ENCODE measurements at regions not wholly inside any gene's neighbourhood (a gene's known extent, or its start where the extent isn't known, plus 50 kb on each side); places are given as distances from the start of the nearest gene placed in this dataset.
"Not testable (repeated sequence)": the region's sequence is repeated elsewhere in the genome, so short reads cannot be mapped to it uniquely, and the experiment has no call there.

GRCh38 chr17:64742326-64742725 lies 80.2 kb upstream of the SMURF2 start:
- H3K4me3 ChIP-seq (ENCODE audit: low read length) = no peak overlapping the region
- H3K36me3 ChIP-seq (replicated peaks; ENCODE audit: low read depth, low read length) = no peaks in the 10 kb centered on the region
- H3K4me1 ChIP-seq (ENCODE audit: low read length) = peaks cover 2% of the 10 kb centered on the region; the same call in 1 of the 2 replicates
- no peaks in the 10 kb centered on the region for H3K27me3 ChIP-seq (ENCODE audit: low read depth, low read length)
- TF ChIP-seq EZH2phosphoT487 (IDR thresholded peaks at IDR 0.05; ENCODE audit: low read depth) = no peak
- no peak overlapping the region for H3K4me2 ChIP-seq (ENCODE audit: low read length)
- H3K9ac ChIP-seq (ENCODE audit: low read length) = no peak overlapping the region
- H3K79me2 ChIP-seq (ENCODE audit: low read length) = no peaks in the 10 kb centered on the region
- H3K9me3 ChIP-seq (ENCODE audit: insufficient read depth, low read length) = no peaks in the 10 kb centered on the region
- no peak overlapping the region for H3K27ac ChIP-seq (ENCODE audit: low read length)
- no peaks in the 10 kb centered on the region for H4K20me1 ChIP-seq (ENCODE audit: insufficient read depth, low read length)
- no peak overlapping the region for H2AFZ ChIP-seq (ENCODE audit: low read depth, low read length)

- H3K9ac ChIP-seq (ENCODE audit: low read length); H2AFZ ChIP-seq (ENCODE audit: low read depth, low read length); H3K36me3 ChIP-seq (replicated peaks; ENCODE audit: low read depth, low read length); H3K27ac ChIP-seq (ENCODE audit: low read length); H4K20me1 ChIP-seq (ENCODE audit: insufficient read depth, low read length); H3K9me3 ChIP-seq (ENCODE audit: insufficient read depth, low read length); H3K4me1 ChIP-seq (ENCODE audit: low read length); H3K79me2 ChIP-seq (ENCODE audit: low read length); H3K27me3 ChIP-seq (ENCODE audit: low read depth, low read length); H3K4me3 ChIP-seq (ENCODE audit: low read length); H3K4me2 ChIP-seq (ENCODE audit: low read length): not testable (repeated sequence)
Measured at GRCh38 chr17:64741916-64742315, 79.8 kb upstream of the SMURF2 start.

GRCh38 chr17:64741038-64741641 lies 79.0 kb upstream of the SMURF2 start:
- H3K27ac ChIP-seq (ENCODE audit: low read length) = no peak overlapping the region
- no peak overlapping the region for H3K4me3 ChIP-seq (ENCODE audit: low read length)

GRCh38 chr17:64739316-64740058 lies 77.4 kb upstream of the SMURF2 start:
- no peak for TF ChIP-seq EZH2phosphoT487 (IDR thresholded peaks at IDR 0.05; ENCODE audit: low read depth)
- TF ChIP-seq CTCF (IDR thresholded peaks at IDR 0.05; ENCODE audit: low read depth, low read length) = no peak
- no peak overlapping the region for H3K4me2 ChIP-seq (ENCODE audit: low read length)
- no peak overlapping the region for H3K27ac ChIP-seq (ENCODE audit: low read length)
- H3K4me3 ChIP-seq (ENCODE audit: low read length) = no peak overlapping the region
- no peaks in the 10 kb centered on the region for H3K9me3 ChIP-seq (ENCODE audit: insufficient read depth, low read length)
- H4K20me1 ChIP-seq (ENCODE audit: insufficient read depth, low read length) = no peaks in the 10 kb centered on the region
- H3K79me2 ChIP-seq (ENCODE audit: low read length) = no peaks in the 10 kb centered on the region
- H3K4me1 ChIP-seq (ENCODE audit: low read length) = peaks cover 2% of the 10 kb centered on the region; the same call in 1 of the 2 replicates
- no peak overlapping the region for H3K9ac ChIP-seq (ENCODE audit: low read length)
- H3K36me3 ChIP-seq (replicated peaks; ENCODE audit: low read depth, low read length) = no peaks in the 10 kb centered on the region
- no peak overlapping the region for H2AFZ ChIP-seq (ENCODE audit: low read depth, low read length)
- no peaks in the 10 kb centered on the region for H3K27me3 ChIP-seq (ENCODE audit: low read depth, low read length)

More at GRCh38 chr17:64741038-64741641, 79.0 kb upstream of the SMURF2 start:
- no peaks in the 10 kb centered on the region for H3K27me3 ChIP-seq (ENCODE audit: low read depth, low read length)
- H2AFZ ChIP-seq (ENCODE audit: low read depth, low read length) = no peak overlapping the region
- H4K20me1 ChIP-seq (ENCODE audit: insufficient read depth, low read length) = no peaks in the 10 kb centered on the region
- TF ChIP-seq CTCF (IDR thresholded peaks at IDR 0.05; ENCODE audit: low read depth, low read length) = no peak
- no peak for TF ChIP-seq EZH2phosphoT487 (IDR thresholded peaks at IDR 0.05; ENCODE audit: low read depth)
- no peaks in the 10 kb centered on the region for H3K36me3 ChIP-seq (replicated peaks; ENCODE audit: low read depth, low read length)
- no peaks in the 10 kb centered on the region for H3K79me2 ChIP-seq (ENCODE audit: low read length)
- peaks cover 2% of the 10 kb centered on the region; the same call in 1 of the 2 replicates for H3K4me1 ChIP-seq (ENCODE audit: low read length)
- no peak overlapping the region for H3K4me2 ChIP-seq (ENCODE audit: low read length)
- H3K9ac ChIP-seq (ENCODE audit: low read length) = no peak overlapping the region
- no peaks in the 10 kb centered on the region for H3K9me3 ChIP-seq (ENCODE audit: insufficient read depth, low read length)

- Histone ChIP-seq H3K4me2 (ENCODE audit: low read length) (no peak overlapping the region), H3K9me3 (ENCODE audit: insufficient read depth, low read length) (no peaks in the 10 kb centered on the region), H3K27ac (ENCODE audit: low read length) (no peak overlapping the region), H3K27me3 (ENCODE audit: low read depth, low read length) (no peaks in the 10 kb centered on the region), H3K36me3 (replicated peaks; ENCODE audit: low read depth, low read length) (no peaks in the 10 kb centered on the region), H3K9ac (ENCODE audit: low read length) (no peak overlapping the region), H3K79me2 (ENCODE audit: low read length) (no peaks in the 10 kb centered on the region), H3K4me1 (ENCODE audit: low read length) (peaks cover 2% of the 10 kb centered on the region; the same call in 1 of the 2 replicates), H2AFZ (ENCODE audit: low read depth, low read length) (no peak overlapping the region), H4K20me1 (ENCODE audit: insufficient read depth, low read length) (no peaks in the 10 kb centered on the region), H3K4me3 (ENCODE audit: low read length) (no peak overlapping the region)
- TF ChIP-seq EZH2phosphoT487 (IDR thresholded peaks at IDR 0.05; ENCODE audit: low read depth) (no peak), CTCF (IDR thresholded peaks at IDR 0.05; ENCODE audit: low read depth, low read length) (peak; percentile 44)
Measured at GRCh38 chr17:64736804-64737492, 74.8 kb upstream of the SMURF2 start.

Measured in OCI-LY3 (cell line).